A673 (cell line): ENCODE measurements at regions not wholly inside any gene's neighbourhood (a gene's known extent, or its start where the extent isn't known, plus 50 kb on each side); places are given as distances from the start of the nearest gene placed in this dataset.

Experiments
- BruUV-seq: library from RNA; stranded (reverse); fragments of 400-500 nt; replicated peaks from 2 replicates; lab custom pipeline; 2021; lab: Mats Ljungman, UMichigan
- CTCF ChIA-PET: fragments of 300-600 bp; sonication (Branson Sonifier 250); formaldehyde crosslinking; loops from one replicate; lab custom pipeline; 2022; ENCODE audit warnings: antibody characterized with exemption; lab: Charles Lee
- POLR2A ChIA-PET: fragments of 300-600 bp; sonication (Branson Sonifier 250); formaldehyde crosslinking; loops from one replicate; lab custom pipeline; 2022; ENCODE audit warnings: antibody characterized with exemption; ENCODE audit not compliant: low non-redundant PET; lab: Charles Lee
- DNase-seq: peaks from one replicate; pipeline ENCODE4 v3.0.0-alpha.2; 2015; ENCODE audit warnings: low spot score
- H3K27ac ChIP-seq: fragments of 200-600 bp; sonication (generic); 2 replicates; pipeline ENCODE4 v1.5.1; 2016; ENCODE audit warnings: mixed run types, low read depth, mild to moderate bottlenecking, mixed read lengths, antibody characterized with exemption, low read length; ENCODE audit not compliant: poor library complexity, severe bottlenecking
- H3K27me3 ChIP-seq: fragments of 200-600 bp; sonication (generic); replicated peaks from 2 replicates; pipeline ENCODE4 v1.6.1; 2017; ENCODE audit warnings: mixed run types, low read depth, mild to moderate bottlenecking, mixed read lengths, antibody characterized with exemption, low read length; ENCODE audit not compliant: insufficient read depth, poor library complexity
- H3K36me3 ChIP-seq: fragments of 200-600 bp; sonication (generic); 2 replicates; pipeline ENCODE4 v1.6.1; 2016; ENCODE audit warnings: mixed run types, mild to moderate bottlenecking, mixed read lengths, antibody characterized with exemption, low read length; ENCODE audit not compliant: insufficient read depth, poor library complexity, severe bottlenecking
- H3K4me1 ChIP-seq: fragments of 200-600 bp; sonication (generic); 2 replicates; pipeline ENCODE4 v1.6.1; 2017; ENCODE audit warnings: mixed run types, mild to moderate bottlenecking, mixed read lengths, antibody characterized with exemption, low read length; ENCODE audit not compliant: insufficient read depth, poor library complexity, severe bottlenecking
- H3K4me3 ChIP-seq: fragments of 200-600 bp; sonication (generic); 2 replicates; pipeline ENCODE4 v1.5.1; 2016; ENCODE audit warnings: low read depth, mixed run types, mild to moderate bottlenecking, mixed read lengths, low read length; ENCODE audit not compliant: poor library complexity, severe bottlenecking
- H3K9me3 ChIP-seq: fragments of 200-600 bp; sonication (generic); 2 replicates; pipeline ENCODE4 v1.6.1; 2016; ENCODE audit warnings: mixed run types, low read depth, mild to moderate bottlenecking, mixed read lengths, antibody characterized with exemption, low read length; ENCODE audit not compliant: poor library complexity, severe bottlenecking
- CTCF ChIP-seq: fragments of 300-800, 200-600 bp; sonication (generic); conservative IDR thresholded peaks from 2 replicates; pipeline ENCODE4 v1.5.1; 2017; ENCODE audit warnings: low read depth, mild to moderate bottlenecking, antibody characterized with exemption, low read length, moderate library complexity, mixed read lengths
- EZH2 ChIP-seq: fragments of 200-600 bp; sonication (generic); IDR thresholded peaks from 2 replicates; pipeline ENCODE4 v1.6.1; 2017; ENCODE audit warnings: borderline replicate concordance, low read depth, mild to moderate bottlenecking, mixed read lengths, antibody characterized with exemption, low read length; ENCODE audit not compliant: poor library complexity, severe bottlenecking
- intact Hi-C: fragments of 100-400 bp; cut with micrococcal nuclease; formaldehyde crosslinking; loops from one replicate; pipeline ENCODE4 v1.10.0; 2022; ENCODE audit not compliant: unreplicated experiment

DNA sequence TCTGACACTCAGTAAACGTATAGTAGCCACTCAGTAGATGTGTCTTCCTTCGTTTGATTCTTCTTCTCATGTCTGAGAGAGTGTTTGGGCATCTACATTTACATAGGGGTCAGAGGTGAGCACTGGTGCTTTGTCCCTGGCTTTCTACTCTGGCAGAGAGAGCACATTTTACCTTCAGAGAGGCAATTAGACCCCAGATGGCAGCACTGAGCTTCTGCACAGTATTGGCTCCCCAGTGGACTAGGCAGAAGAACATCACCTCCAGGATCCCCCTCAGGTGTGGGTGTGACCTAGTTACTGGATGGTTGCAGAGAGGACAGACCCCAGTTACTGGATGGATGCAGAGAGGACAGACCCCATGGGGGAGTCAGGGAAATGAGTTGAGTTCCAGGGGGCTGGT lies 327.2 kb downstream of the DHX35 start:
- ChIA-PET POLR2A (no interaction called here), CTCF (no interaction called here)
- Histone ChIP-seq H3K27ac (no peak overlapping the region), H3K9me3 (peaks cover 8% of the 10 kb centered on the region), H3K27me3 (peaks cover 5% of the 10 kb centered on the region), H3K4me1 (no peaks in the 10 kb centered on the region), H3K36me3 (no peaks in the 10 kb centered on the region), H3K4me3 (no peak overlapping the region)
- no TSS peak for BruUV-seq
- no peak for DNase-seq
- peak; percentile 44 for TF ChIP-seq CTCF
- TF ChIP-seq EZH2, result no peak
- intact Hi-C loops, result no loop called here

DNA sequence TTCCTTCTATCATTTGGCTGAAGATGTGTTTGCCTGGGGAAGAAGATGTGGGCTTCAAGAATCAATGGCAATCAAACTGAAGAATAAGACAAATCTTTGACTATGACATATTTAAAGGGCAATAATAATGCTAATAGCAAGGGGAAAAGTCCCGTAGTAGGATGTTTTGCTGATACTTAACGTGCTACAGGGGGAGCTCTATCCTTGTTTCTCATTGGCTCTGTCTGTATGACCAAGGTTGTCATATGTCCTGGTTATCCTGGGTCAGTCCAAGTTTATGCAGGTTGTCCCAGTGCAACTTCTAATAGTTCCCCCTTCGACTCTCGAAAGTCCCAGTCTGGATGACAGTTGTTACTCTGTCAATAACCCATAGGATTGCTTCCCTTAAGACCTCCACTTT lies 321.3 kb downstream of the DHX35 start:
- no TSS peak for BruUV-seq
- ChIA-PET CTCF (no interaction called here), POLR2A (no interaction called here)
- H3K4me1 ChIP-seq, result peaks cover 13% of the 10 kb centered on the region
- intact Hi-C loops, result no loop called here
- no peaks in the 10 kb centered on the region for H3K36me3 ChIP-seq
- no peak for DNase-seq
- H3K27me3 ChIP-seq, result peaks cover 46% of the 10 kb centered on the region
- TF ChIP-seq CTCF (no peak), EZH2 (no peak)
- peaks cover 7% of the 10 kb centered on the region for H3K9me3 ChIP-seq
- no peak overlapping the region for H3K27ac ChIP-seq
- H3K4me3 ChIP-seq, result no peak overlapping the region

GRCh38 chr20:39282619-39283092 lies 320.5 kb downstream of the DHX35 start:
- TF ChIP-seq CTCF, result no peak
- no peak for TF ChIP-seq EZH2
- Histone ChIP-seq H3K27ac (no peak overlapping the region), H3K4me3 (no peak overlapping the region), H3K36me3 (no peaks in the 10 kb centered on the region), H3K4me1 (peaks cover 13% of the 10 kb centered on the region), H3K9me3 (no peaks in the 10 kb centered on the region), H3K27me3 (peaks cover 54% of the 10 kb centered on the region)
- no TSS peak for BruUV-seq
- ChIA-PET CTCF (no interaction called here), POLR2A (no interaction called here)
- DNase-seq, result peak; percentile 93
- intact Hi-C loops, result no loop called here
